ENCODE measurements at regions not wholly inside any gene's neighbourhood (a gene's known extent, or its start where the extent isn't known, plus 50 kb on each side); places are given as distances from the start of the nearest gene placed in this dataset.
"Not testable (repeated sequence)": the region's sequence is repeated elsewhere in the genome, so short reads cannot be mapped to it uniquely, and the experiment has no call there.

GRCh38 chr7:67309764-67310549 lies 313.3 kb downstream of the TYW1 start:
- no peak for TF ChIP-seq CTCF (conservative IDR thresholded peaks at IDR 0.05; ENCODE audit: low read depth, low read length)
- H3K4me2 ChIP-seq = no peak overlapping the region
- peaks cover 11% of the 10 kb centered on the region; the same call in 1 of the 2 replicates for H3K36me3 ChIP-seq (ENCODE audit: insufficient read depth)
- H3K4me1 ChIP-seq (ENCODE audit: low read depth, poor library complexity, severe bottlenecking) = no peaks in the 10 kb centered on the region
- H3K27ac ChIP-seq = no peak overlapping the region
- H3K9ac ChIP-seq = no peak overlapping the region
- H3K27me3 ChIP-seq (ENCODE audit: insufficient read depth, low read depth) = no peaks in the 10 kb centered on the region
- no peak overlapping the region for H3K4me3 ChIP-seq (IDR thresholded peaks at IDR 0.05; ENCODE audit: insufficient read depth, low read depth, low read length)
- H3K79me2 ChIP-seq (ENCODE audit: insufficient read depth, low read depth) = peaks cover 6% of the 10 kb centered on the region; the same call in 1 of the 2 replicates
- H4K20me1 ChIP-seq (ENCODE audit: insufficient read depth) = no peaks in the 10 kb centered on the region
- no peak overlapping the region for H2AFZ ChIP-seq (ENCODE audit: low read depth)

DNA sequence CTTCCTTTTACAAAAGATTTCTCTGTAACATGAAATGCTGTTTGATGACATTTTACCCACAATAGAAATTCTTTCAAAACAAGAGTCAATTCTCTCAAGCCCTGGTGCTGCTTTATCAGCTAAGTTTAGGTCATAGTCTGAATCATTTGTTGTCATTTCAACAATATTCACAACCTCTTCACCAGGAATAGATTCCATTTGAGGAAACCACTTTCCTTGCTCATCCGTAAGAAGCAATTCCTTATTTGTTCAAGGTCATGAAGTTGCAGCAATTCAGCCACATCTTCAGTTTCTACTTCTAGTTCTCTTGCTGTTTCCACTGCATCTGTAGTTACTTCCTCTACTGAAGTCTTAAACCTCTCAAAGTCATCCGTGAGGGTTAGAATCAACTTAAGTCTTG lies 315.3 kb downstream of the TYW1 start:
- Histone ChIP-seq H4K20me1 (ENCODE audit: insufficient read depth) (no peaks in the 10 kb centered on the region), H3K9ac (no peak overlapping the region), H3K4me1 (ENCODE audit: low read depth, poor library complexity, severe bottlenecking) (no peaks in the 10 kb centered on the region), H3K4me3 (IDR thresholded peaks at IDR 0.05; ENCODE audit: insufficient read depth, low read depth, low read length) (no peak overlapping the region), H2AFZ (ENCODE audit: low read depth) (no peak overlapping the region), H3K27me3 (ENCODE audit: insufficient read depth, low read depth) (no peaks in the 10 kb centered on the region), H3K79me2 (ENCODE audit: insufficient read depth, low read depth) (no peaks in the 10 kb centered on the region), H3K27ac (no peak overlapping the region), H3K36me3 (ENCODE audit: insufficient read depth) (no peaks in the 10 kb centered on the region; the same call in 1 of the 2 replicates), H3K4me2 (no peak overlapping the region)
- TF ChIP-seq CTCF (conservative IDR thresholded peaks at IDR 0.05; ENCODE audit: low read depth, low read length) = no peak

DNA sequence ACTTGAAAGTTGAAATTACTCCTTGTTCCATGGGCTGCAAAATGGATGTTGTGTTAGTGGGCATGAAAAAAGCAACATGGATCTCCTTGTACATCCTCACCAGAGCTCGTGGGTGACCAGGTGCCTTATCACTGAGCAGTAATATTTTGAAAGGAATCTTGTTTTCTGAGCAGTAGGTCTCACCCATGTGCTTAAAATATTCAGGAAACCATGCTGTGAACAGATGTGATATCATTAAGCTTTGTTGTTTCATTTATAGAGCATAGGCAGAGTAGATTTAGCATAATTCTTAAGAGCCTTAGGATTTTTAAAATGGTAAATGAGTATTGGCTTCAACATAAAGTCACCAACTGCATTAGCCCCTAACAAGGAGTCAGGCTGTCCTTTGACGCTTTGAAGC lies 316.6 kb downstream of the TYW1 start:
- no peaks in the 10 kb centered on the region for H3K27me3 ChIP-seq (ENCODE audit: insufficient read depth, low read depth)
- H3K79me2 ChIP-seq (ENCODE audit: insufficient read depth, low read depth) = no peaks in the 10 kb centered on the region
- no peak overlapping the region for H2AFZ ChIP-seq (ENCODE audit: low read depth)
- no peak overlapping the region for H3K4me3 ChIP-seq (IDR thresholded peaks at IDR 0.05; ENCODE audit: insufficient read depth, low read depth, low read length)
- H3K27ac ChIP-seq = no peak overlapping the region
- no peak overlapping the region for H3K4me2 ChIP-seq
- no peak for TF ChIP-seq CTCF (conservative IDR thresholded peaks at IDR 0.05; ENCODE audit: low read depth, low read length)
- H3K36me3 ChIP-seq (ENCODE audit: insufficient read depth) = no peaks in the 10 kb centered on the region; the same call in 1 of the 2 replicates
- H3K4me1 ChIP-seq (ENCODE audit: low read depth, poor library complexity, severe bottlenecking) = no peaks in the 10 kb centered on the region
- H3K9ac ChIP-seq = no peak overlapping the region
- no peaks in the 10 kb centered on the region for H4K20me1 ChIP-seq (ENCODE audit: insufficient read depth)

GRCh38 chr7:67316902-67317301 lies 320.3 kb downstream of the TYW1 start:
- H4K20me1 ChIP-seq (ENCODE audit: insufficient read depth); H3K27me3 ChIP-seq (ENCODE audit: insufficient read depth, low read depth); H3K4me1 ChIP-seq (ENCODE audit: low read depth, poor library complexity, severe bottlenecking); H3K27ac ChIP-seq; H3K4me3 ChIP-seq (IDR thresholded peaks at IDR 0.05; ENCODE audit: insufficient read depth, low read depth, low read length); H3K79me2 ChIP-seq (ENCODE audit: insufficient read depth, low read depth); H3K36me3 ChIP-seq (ENCODE audit: insufficient read depth); H3K4me2 ChIP-seq; H2AFZ ChIP-seq (ENCODE audit: low read depth); H3K9ac ChIP-seq: not testable (repeated sequence)

- not testable (repeated sequence) for H3K4me3 ChIP-seq (IDR thresholded peaks at IDR 0.05; ENCODE audit: insufficient read depth, low read depth, low read length); H3K9ac ChIP-seq; H4K20me1 ChIP-seq (ENCODE audit: insufficient read depth); H3K27me3 ChIP-seq (ENCODE audit: insufficient read depth, low read depth); H3K79me2 ChIP-seq (ENCODE audit: insufficient read depth, low read depth); H3K36me3 ChIP-seq (ENCODE audit: insufficient read depth); H3K4me1 ChIP-seq (ENCODE audit: low read depth, poor library complexity, severe bottlenecking); H2AFZ ChIP-seq (ENCODE audit: low read depth); H3K27ac ChIP-seq; H3K4me2 ChIP-seq
Measured at GRCh38 chr7:67328257-67328656, 331.6 kb downstream of the TYW1 start.

DNA sequence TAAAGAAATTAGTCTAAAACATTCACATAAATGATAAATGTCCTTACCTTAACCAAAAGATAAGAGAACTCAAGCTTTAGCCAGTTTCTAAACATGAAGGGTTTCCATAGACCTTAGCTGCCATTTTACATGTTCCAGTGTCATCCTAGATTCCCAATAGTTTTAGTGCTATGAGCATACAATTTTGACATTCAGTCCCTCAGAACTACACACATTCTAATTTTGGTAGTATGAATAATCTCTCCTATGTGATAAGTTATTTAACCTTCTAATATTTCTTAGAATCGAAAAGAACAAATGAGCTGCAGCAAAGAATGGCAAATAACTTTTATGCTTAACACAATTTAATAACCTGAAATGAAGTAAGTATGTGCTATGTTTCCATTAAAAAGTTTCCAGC lies 338.5 kb downstream of the TYW1 start:
- not testable (repeated sequence) for H3K36me3 ChIP-seq (ENCODE audit: insufficient read depth); H3K4me3 ChIP-seq (IDR thresholded peaks at IDR 0.05; ENCODE audit: insufficient read depth, low read depth, low read length); H3K27ac ChIP-seq; H2AFZ ChIP-seq (ENCODE audit: low read depth); H3K27me3 ChIP-seq (ENCODE audit: insufficient read depth, low read depth); H3K4me2 ChIP-seq; H3K4me1 ChIP-seq (ENCODE audit: low read depth, poor library complexity, severe bottlenecking); H3K9ac ChIP-seq; H4K20me1 ChIP-seq (ENCODE audit: insufficient read depth); H3K79me2 ChIP-seq (ENCODE audit: insufficient read depth, low read depth)

DNA sequence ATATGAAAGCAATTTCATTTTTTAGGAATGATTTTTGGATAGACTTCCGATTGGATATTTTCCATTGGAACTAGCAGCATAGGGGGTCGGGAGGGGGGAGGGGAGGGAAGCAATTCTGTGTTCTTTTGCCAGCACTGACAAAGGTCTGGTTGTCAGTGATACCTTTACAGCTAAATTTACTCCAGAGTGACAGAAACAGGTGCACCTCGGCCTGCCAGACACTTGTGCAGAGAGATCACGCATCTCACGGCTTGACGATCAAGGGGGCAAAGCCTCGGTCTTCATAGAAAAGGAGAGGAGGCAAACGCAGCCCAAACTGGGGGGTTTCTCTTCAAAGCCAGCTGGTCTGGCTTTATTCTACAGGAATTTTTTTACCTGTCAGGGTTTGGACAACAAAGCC lies 339.0 kb downstream of the TYW1 start:
- H4K20me1 ChIP-seq (ENCODE audit: insufficient read depth); H3K4me2 ChIP-seq; H3K27ac ChIP-seq; H3K4me1 ChIP-seq (ENCODE audit: low read depth, poor library complexity, severe bottlenecking); H3K27me3 ChIP-seq (ENCODE audit: insufficient read depth, low read depth); H3K36me3 ChIP-seq (ENCODE audit: insufficient read depth); H3K79me2 ChIP-seq (ENCODE audit: insufficient read depth, low read depth); H2AFZ ChIP-seq (ENCODE audit: low read depth); H3K9ac ChIP-seq; H3K4me3 ChIP-seq (IDR thresholded peaks at IDR 0.05; ENCODE audit: insufficient read depth, low read depth, low read length): not testable (repeated sequence)

- H3K79me2 ChIP-seq (ENCODE audit: insufficient read depth, low read depth); H3K4me2 ChIP-seq; H4K20me1 ChIP-seq (ENCODE audit: insufficient read depth); H3K27me3 ChIP-seq (ENCODE audit: insufficient read depth, low read depth); H3K27ac ChIP-seq; H3K36me3 ChIP-seq (ENCODE audit: insufficient read depth); H3K4me3 ChIP-seq (IDR thresholded peaks at IDR 0.05; ENCODE audit: insufficient read depth, low read depth, low read length); H3K4me1 ChIP-seq (ENCODE audit: low read depth, poor library complexity, severe bottlenecking); H2AFZ ChIP-seq (ENCODE audit: low read depth); H3K9ac ChIP-seq: not testable (repeated sequence)
Measured at GRCh38 chr7:67338545-67338944, 341.9 kb downstream of the TYW1 start.
